ENCODE measurements at regions not wholly inside any gene's neighbourhood (a gene's known extent, or its start where the extent isn't known, plus 50 kb on each side); places are given as distances from the start of the nearest gene placed in this dataset.

DNA sequence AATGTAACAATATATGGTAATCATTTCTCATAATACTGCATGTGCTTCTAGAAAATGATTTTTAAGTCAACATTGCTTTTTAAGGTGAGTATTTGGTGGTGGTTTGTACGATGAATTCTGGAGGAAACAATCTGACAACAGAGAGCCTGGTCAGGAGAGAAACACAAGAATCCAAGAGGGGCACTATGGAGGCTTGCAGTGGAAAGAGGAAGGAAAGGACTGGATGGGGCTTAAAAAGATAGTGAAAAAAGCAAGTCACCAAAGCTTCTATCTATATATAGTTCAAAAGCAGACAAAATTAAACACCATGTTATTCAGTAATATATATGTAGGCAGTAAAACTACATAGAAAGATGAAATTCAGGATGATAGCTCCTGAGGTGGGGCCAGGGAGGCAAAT is 109.4 kb upstream of the SERTAD2 start:
- H3K9ac ChIP-seq (ENCODE audit: insufficient read depth, low read length): no peak overlapping the region
- H3K4me2 ChIP-seq (ENCODE audit: extremely low read depth, insufficient read depth, low read length): no peak overlapping the region
- no peaks in the 10 kb centered on the region for H4K20me1 ChIP-seq (ENCODE audit: control insufficient read depth, extremely low read depth, insufficient read depth, low read length)
- no peaks in the 10 kb centered on the region for H3K4me1 ChIP-seq (ENCODE audit: control insufficient read depth, extremely low read depth, insufficient read depth, low read length)
- no peak for DNase-seq (ENCODE audit: low read depth in 2 of 2)
- H3K27ac ChIP-seq (ENCODE audit: insufficient read depth, low read length): no peak overlapping the region
- no peak overlapping the region for H3K4me3 ChIP-seq (replicated peaks in 1 of 4; ENCODE audit: control extremely low read depth in 1 of 4, insufficient read depth in 1 of 4, low read depth in 3 of 4, low read length in 4 of 4)
- H3K79me2 ChIP-seq (ENCODE audit: control insufficient read depth, insufficient read depth, low read length): no peaks in the 10 kb centered on the region
- H3K36me3 ChIP-seq (ENCODE audit: control insufficient read depth, insufficient read depth, low read length): no peaks in the 10 kb centered on the region
- TF ChIP-seq EZH2 (IDR thresholded peaks at IDR 0.05; ENCODE audit: low read length, missing control alignments) (no peak), CTCF (conservative IDR thresholded peaks at IDR 0.05 in 1 of 2, IDR thresholded peaks at IDR 0.05 in 1 of 2; ENCODE audit: low read depth in 1 of 2, low read length in 2 of 2) (no peak)
- no peaks in the 10 kb centered on the region for H3K27me3 ChIP-seq (ENCODE audit: control insufficient read depth, insufficient read depth, low read length)
- H2AFZ ChIP-seq (ENCODE audit: low read length): no peak overlapping the region
- H3K9me3 ChIP-seq (ENCODE audit: control insufficient read depth, insufficient read depth, low read depth, low read length): no peaks in the 10 kb centered on the region

- Histone ChIP-seq H2AFZ (ENCODE audit: low read length) (no peak overlapping the region), H3K9me3 (ENCODE audit: control insufficient read depth, insufficient read depth, low read depth, low read length) (no peaks in the 10 kb centered on the region), H3K4me3 (replicated peaks in 1 of 4; ENCODE audit: control extremely low read depth in 1 of 4, insufficient read depth in 1 of 4, low read depth in 3 of 4, low read length in 4 of 4) (no peak overlapping the region), H3K79me2 (ENCODE audit: control insufficient read depth, insufficient read depth, low read length) (no peaks in the 10 kb centered on the region), H3K4me1 (ENCODE audit: control insufficient read depth, extremely low read depth, insufficient read depth, low read length) (peaks cover 4% of the 10 kb centered on the region), H4K20me1 (ENCODE audit: control insufficient read depth, extremely low read depth, insufficient read depth, low read length) (no peaks in the 10 kb centered on the region), H3K27me3 (ENCODE audit: control insufficient read depth, insufficient read depth, low read length) (no peaks in the 10 kb centered on the region), H3K27ac (ENCODE audit: insufficient read depth, low read length) (no peak overlapping the region), H3K36me3 (ENCODE audit: control insufficient read depth, insufficient read depth, low read length) (no peaks in the 10 kb centered on the region), H3K9ac (ENCODE audit: insufficient read depth, low read length) (no peak overlapping the region), H3K4me2 (ENCODE audit: extremely low read depth, insufficient read depth, low read length) (no peak overlapping the region)
- no peak for TF ChIP-seq EZH2 (IDR thresholded peaks at IDR 0.05; ENCODE audit: low read length, missing control alignments)
- DNase-seq (ENCODE audit: low read depth in 2 of 2): no peak
These were observed 111.6 kb upstream of the SERTAD2 start for GRCh38 chr2:64765160-64765805.

DNA sequence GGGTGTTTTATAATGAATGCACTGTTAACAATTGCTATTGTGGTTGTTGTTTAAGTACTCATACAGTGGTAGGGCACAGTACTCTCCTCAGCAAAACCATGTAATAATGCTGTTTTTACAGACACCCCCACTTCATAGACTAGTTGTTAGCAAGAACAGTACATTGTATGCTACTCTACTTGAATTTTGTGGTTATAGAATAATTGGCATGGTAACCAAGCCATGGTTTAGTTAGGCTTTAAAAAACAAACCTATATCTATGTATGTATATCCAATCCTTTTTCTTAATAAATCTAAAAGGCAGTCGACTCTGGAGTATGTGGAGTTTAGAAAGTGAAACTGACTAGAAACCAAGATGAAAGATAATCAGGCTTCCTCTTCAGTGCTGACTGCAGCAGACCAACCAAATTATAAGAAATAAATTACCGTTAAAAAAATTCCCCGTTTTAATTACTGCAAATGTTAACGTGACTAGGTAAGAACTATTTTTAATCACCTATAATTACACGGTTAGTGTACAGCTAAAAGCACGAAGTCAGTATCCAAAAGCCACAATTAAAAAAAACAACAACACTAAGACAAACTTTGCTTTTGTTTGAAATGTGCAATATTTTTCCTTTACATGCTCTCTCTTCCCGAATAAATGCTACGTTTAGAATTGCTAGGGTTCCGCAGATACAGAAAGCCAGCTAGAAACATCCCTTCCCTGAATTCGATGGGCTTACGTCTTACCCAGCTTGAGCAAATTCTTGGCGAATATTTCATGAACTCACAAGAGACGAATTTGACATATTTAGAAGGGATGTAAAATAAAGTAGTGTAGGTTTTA is 113.3 kb upstream of the SERTAD2 start:
- TF ChIP-seq EZH2 (IDR thresholded peaks at IDR 0.05; ENCODE audit: low read length, missing control alignments): no peak
- no peak for TF ChIP-seq CTCF (conservative IDR thresholded peaks at IDR 0.05 in 1 of 2, IDR thresholded peaks at IDR 0.05 in 1 of 2; ENCODE audit: low read depth in 1 of 2, low read length in 2 of 2)
- no peaks in the 10 kb centered on the region for H3K27me3 ChIP-seq (ENCODE audit: control insufficient read depth, insufficient read depth, low read length)
- no peaks in the 10 kb centered on the region for H3K36me3 ChIP-seq (ENCODE audit: control insufficient read depth, insufficient read depth, low read length)
- no peaks in the 10 kb centered on the region for H3K79me2 ChIP-seq (ENCODE audit: control insufficient read depth, insufficient read depth, low read length)
- peak overlapping the region; percentile 87 for H3K27ac ChIP-seq (ENCODE audit: insufficient read depth, low read length)
- H4K20me1 ChIP-seq (ENCODE audit: control insufficient read depth, extremely low read depth, insufficient read depth, low read length): no peaks in the 10 kb centered on the region
- H3K4me2 ChIP-seq (ENCODE audit: extremely low read depth, insufficient read depth, low read length): peak overlapping the region; percentile 68
- DNase-seq (ENCODE audit: low read depth in 2 of 2): peak; percentile 64 to 71
- H3K4me1 ChIP-seq (ENCODE audit: control insufficient read depth, extremely low read depth, insufficient read depth, low read length): peaks cover 11% of the 10 kb centered on the region
- peak overlapping the region; percentile 39 to 93 (median 56) for H3K4me3 ChIP-seq (replicated peaks in 1 of 4; ENCODE audit: control extremely low read depth in 1 of 4, insufficient read depth in 1 of 4, low read depth in 3 of 4, low read length in 4 of 4)
- no peaks in the 10 kb centered on the region for H3K9me3 ChIP-seq (ENCODE audit: control insufficient read depth, insufficient read depth, low read depth, low read length)
- peak overlapping the region; percentile 92 for H2AFZ ChIP-seq (ENCODE audit: low read length)
- H3K9ac ChIP-seq (ENCODE audit: insufficient read depth, low read length): peak overlapping the region; percentile 34

Measured in fibroblast of lung (primary cell).